B cell (primary cell): ENCODE measurements at regions not wholly inside any gene's neighbourhood (a gene's known extent, or its start where the extent isn't known, plus 50 kb on each side); places are given as distances from the start of the nearest gene placed in this dataset.

Source experiments
- ATAC-seq: fragments of 200-7000 bp; cut with Tn5 transposase; one replicate; pipeline ENCODE4 v1.10.0; 2021; ENCODE audit warnings: low read depth, mild to moderate bottlenecking, moderate number of reproducible peaks, moderate library complexity
- CTCF ChIA-PET: fragments of 350-600 bp; sonication (Branson Sonifier 250); formaldehyde crosslinking; loops from one replicate; lab custom pipeline; 2021; ENCODE audit warnings: antibody characterized with exemption, inconsistent platforms; lab: Charles Lee
- POLR2A ChIA-PET: fragments of 350-600 bp; sonication (Branson Sonifier 250); formaldehyde crosslinking; loops from one replicate; lab custom pipeline; 2021; ENCODE audit warnings: antibody characterized with exemption; lab: Charles Lee
- DNase-seq: peaks from one replicate; pipeline ENCODE4 v3.0.0; 2013
- H2AFZ ChIP-seq: 2 replicates; pipeline ENCODE4 v1.6.1; 2012; ENCODE audit warnings: mild to moderate bottlenecking, low read depth, low read length; ENCODE audit not compliant: insufficient read depth, poor library complexity, severe bottlenecking
- H3K27ac ChIP-seq, 2 donors: 1 replicate in 1 of 2; 2 replicates in 1 of 2; pipeline ENCODE4 v1.5.1; 2012 to 2013; ENCODE audit warnings: low read length in 2 of 2, mild to moderate bottlenecking in 2 of 2, moderate library complexity in 1 of 2
- H3K27me3 ChIP-seq, 4 experiments: fragments of 200-600 bp in 1 of 4; sonication (generic) in 1 of 4; replicated peaks in 1 of 4; 1 replicate in 2 of 4; 2 replicates in 2 of 4; pipeline versions ENCODE4 v1.6.1 to v1.7.0; 2013 to 2016; ENCODE audit warnings: low read length in 3 of 4, mild to moderate bottlenecking in 2 of 4, mixed read lengths in 1 of 4, moderate library complexity in 1 of 4; ENCODE audit not compliant: insufficient read depth in 4 of 4, control insufficient read depth in 3 of 4; ENCODE audit errors: control extremely low read depth in 1 of 4
- H3K36me3 ChIP-seq, 2 experiments: replicated peaks in 1 of 2; 1 replicate in 1 of 2; 2 replicates in 1 of 2; pipeline versions ENCODE4 v1.6.1 to v1.7.1; 2013; ENCODE audit warnings: low read length in 1 of 2; ENCODE audit not compliant: insufficient read depth in 2 of 2, control insufficient read depth in 1 of 2; ENCODE audit errors: control extremely low read depth in 1 of 2, extremely low read depth in 1 of 2
- H3K4me1 ChIP-seq, 2 donors: fragments of 200-600 bp in 1 of 2; sonication (generic) in 1 of 2; 1 replicate in 1 of 2; 2 replicates in 1 of 2; pipeline versions ENCODE4 v1.5.1 to v1.6.1; 2013 to 2017; ENCODE audit warnings: low read length in 2 of 2; ENCODE audit not compliant: control insufficient read depth in 2 of 2, insufficient read depth in 2 of 2
- H3K4me2 ChIP-seq: replicated peaks from 2 replicates; pipeline ENCODE3; 2012; ENCODE audit warnings: mild to moderate bottlenecking, low read depth, low read length; ENCODE audit not compliant: poor library complexity, severe bottlenecking
- H3K4me3 ChIP-seq, 5 experiments: fragments of 200-600 bp in 1 of 5; sonication (generic) in 1 of 5; 1 replicate in 3 of 5; 2 replicates in 2 of 5; pipeline versions ENCODE4 v1.5.1 to v1.7.0; 2011 to 2016; ENCODE audit warnings: low read length in 4 of 5, mild to moderate bottlenecking in 4 of 5, low read depth in 2 of 5, control low read depth in 1 of 5, moderate library complexity in 1 of 5; ENCODE audit not compliant: insufficient read depth in 1 of 5; ENCODE audit errors: control extremely low read depth in 1 of 5, extremely low read depth in 1 of 5
- H3K79me2 ChIP-seq: fragments of 200-600 bp; sonication (generic); one replicate; pipeline ENCODE4 v1.6.0; 2016; ENCODE audit warnings: low read length; ENCODE audit not compliant: control insufficient read depth, insufficient read depth
- H3K9ac ChIP-seq: fragments of 200-600 bp; sonication (generic); 2 replicates; pipeline ENCODE4 v1.6.1; 2017; ENCODE audit warnings: mild to moderate bottlenecking, low read length, moderate library complexity
- H3K9me3 ChIP-seq, 3 donors: one replicate each; pipeline versions ENCODE4 v1.6.1 to v1.7.1; 2013; ENCODE audit warnings: low read length in 2 of 3; ENCODE audit not compliant: control insufficient read depth in 2 of 3, insufficient read depth in 1 of 3; ENCODE audit errors: control extremely low read depth in 1 of 3
- H4K20me1 ChIP-seq: 2 replicates; pipeline ENCODE4 v1.6.0; 2012; ENCODE audit warnings: mild to moderate bottlenecking, low read length; ENCODE audit not compliant: insufficient read depth, control insufficient read depth, poor library complexity, severe bottlenecking
- H3K27ac Mint-ChIP-seq: one replicate; pipeline ENCODE4 v1.8.0; 2021; ENCODE audit warnings: mixed read lengths
- H3K27me3 Mint-ChIP-seq: one replicate; pipeline ENCODE4 v1.8.0; 2021; ENCODE audit warnings: mixed read lengths
- H3K4me1 Mint-ChIP-seq: one replicate; pipeline ENCODE4 v1.8.0; 2021; ENCODE audit warnings: mixed read lengths
- H3K4me3 Mint-ChIP-seq: one replicate; pipeline ENCODE4 v1.8.0; 2021; ENCODE audit warnings: mixed read lengths
- H3K9me3 Mint-ChIP-seq: one replicate; pipeline ENCODE4 v1.8.0; 2022; ENCODE audit warnings: mixed read lengths; ENCODE audit not compliant: insufficient read depth
- EZH2 ChIP-seq: IDR thresholded peaks from 2 replicates; pipeline ENCODE4 v1.6.1; 2012; ENCODE audit warnings: borderline replicate concordance, low read depth, mild to moderate bottlenecking, moderate library complexity, low read length; ENCODE audit not compliant: insufficient read depth, poor library complexity, severe bottlenecking
- WGBS: methylation state at CpG from one replicate; pipeline ENCODE4 v1.1.5; 2013; ENCODE audit warnings: missing lambda C conversion rate; ENCODE audit not compliant: insufficient coverage; 5-methylcytosine and 5-hydroxymethylcytosine counted together
- intact Hi-C: fragments of 100-400 bp; cut with micrococcal nuclease; formaldehyde crosslinking; loops from one replicate; pipeline ENCODE4 v1.10.0; 2022
- TF ChIP-seq, protein P1 (sequence below): fragments of 200-600 bp; IDR thresholded peaks from one replicate; pipeline ENCODE4 v1.8.0; 2022; ENCODE audit warnings: antibody characterized with exemption, mild to moderate bottlenecking

GRCh38 chr4:178612733-178613132 is 1170.5 kb upstream of the AGA start:
- no peak for DNase-seq
- Histone ChIP-seq H3K36me3 (no peaks in the 10 kb centered on the region), H3K79me2 (no peaks in the 10 kb centered on the region), H3K27me3 (no peaks in the 10 kb centered on the region), H3K4me1 (no peaks in the 10 kb centered on the region), H3K4me3 (no peak overlapping the region), H3K9me3 (no peaks in the 10 kb centered on the region), H2AFZ (no peak overlapping the region), H3K4me2 (no peak overlapping the region), H3K27ac (no peak overlapping the region), H4K20me1 (no peaks in the 10 kb centered on the region), H3K9ac (no peak overlapping the region)
- no peak for TF ChIP-seq EZH2
- TF ChIP-seq, protein P1, sequence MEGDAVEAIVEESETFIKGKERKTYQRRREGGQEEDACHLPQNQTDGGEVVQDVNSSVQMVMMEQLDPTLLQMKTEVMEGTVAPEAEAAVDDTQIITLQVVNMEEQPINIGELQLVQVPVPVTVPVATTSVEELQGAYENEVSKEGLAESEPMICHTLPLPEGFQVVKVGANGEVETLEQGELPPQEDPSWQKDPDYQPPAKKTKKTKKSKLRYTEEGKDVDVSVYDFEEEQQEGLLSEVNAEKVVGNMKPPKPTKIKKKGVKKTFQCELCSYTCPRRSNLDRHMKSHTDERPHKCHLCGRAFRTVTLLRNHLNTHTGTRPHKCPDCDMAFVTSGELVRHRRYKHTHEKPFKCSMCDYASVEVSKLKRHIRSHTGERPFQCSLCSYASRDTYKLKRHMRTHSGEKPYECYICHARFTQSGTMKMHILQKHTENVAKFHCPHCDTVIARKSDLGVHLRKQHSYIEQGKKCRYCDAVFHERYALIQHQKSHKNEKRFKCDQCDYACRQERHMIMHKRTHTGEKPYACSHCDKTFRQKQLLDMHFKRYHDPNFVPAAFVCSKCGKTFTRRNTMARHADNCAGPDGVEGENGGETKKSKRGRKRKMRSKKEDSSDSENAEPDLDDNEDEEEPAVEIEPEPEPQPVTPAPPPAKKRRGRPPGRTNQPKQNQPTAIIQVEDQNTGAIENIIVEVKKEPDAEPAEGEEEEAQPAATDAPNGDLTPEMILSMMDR, result no peak
- no CpG with 5 or more reads among the region's 4 CpGs for WGBS
- CTCF ChIA-PET, result no interaction called here
- ATAC-seq, result no peak
- H3K4me3 Mint-ChIP-seq, result no peak overlapping the region
- H3K9me3 Mint-ChIP-seq, result no peaks in the 10 kb centered on the region
- POLR2A ChIA-PET, result no interaction called here
- intact Hi-C loops, result no loop called here
- H3K4me1 Mint-ChIP-seq, result no peaks in the 10 kb centered on the region
- H3K27ac Mint-ChIP-seq, result no peak overlapping the region
- H3K27me3 Mint-ChIP-seq, result no peaks in the 10 kb centered on the region

- ChIA-PET CTCF (no interaction called here), POLR2A (no interaction called here)
- Histone ChIP-seq H3K9ac (no peak overlapping the region), H3K4me1 (no peaks in the 10 kb centered on the region), H3K27me3 (no peaks in the 10 kb centered on the region), H3K79me2 (no peaks in the 10 kb centered on the region), H3K9me3 (peaks cover 0 to 11% (median 1%) of the 10 kb centered on the region in 3 donors), H3K4me2 (no peak overlapping the region), H3K36me3 (no peaks in the 10 kb centered on the region), H3K4me3 (no peak overlapping the region), H4K20me1 (no peaks in the 10 kb centered on the region), H2AFZ (no peak overlapping the region), H3K27ac (no peak overlapping the region)
- WGBS, result no CpG with 5 or more reads among the region's 1 CpG
- no peak for DNase-seq
- no peak overlapping the region for H3K27ac Mint-ChIP-seq
- intact Hi-C loops, result no loop called here
- no peak overlapping the region for H3K4me3 Mint-ChIP-seq
- TF ChIP-seq, protein P1, result no peak
- TF ChIP-seq EZH2, result no peak
- peaks cover 2% of the 10 kb centered on the region for H3K9me3 Mint-ChIP-seq
- no peaks in the 10 kb centered on the region for H3K4me1 Mint-ChIP-seq
- ATAC-seq, result no peak
- H3K27me3 Mint-ChIP-seq, result no peaks in the 10 kb centered on the region
These were observed 1190.2 kb upstream of the AGA start for GRCh38 chr4:178632415-178632814.
